T-helper 1 cell treated with Interleukin-12 subunit alpha and Interleukin-12 subunit beta and Interleukin-4 antibody, amounts not matched to agents 30 ng/mL and 1 ng/mL, for 36 hours (primary cell): ENCODE measurements at regions not wholly inside any gene's neighbourhood (a gene's known extent, or its start where the extent isn't known, plus 50 kb on each side); places are given as distances from the start of the nearest gene placed in this dataset.

Experiments
- intact Hi-C: fragments of 100-400 bp; cut with micrococcal nuclease; formaldehyde crosslinking; loops from one replicate; pipeline ENCODE4 v1.15.1; 2024

DNA sequence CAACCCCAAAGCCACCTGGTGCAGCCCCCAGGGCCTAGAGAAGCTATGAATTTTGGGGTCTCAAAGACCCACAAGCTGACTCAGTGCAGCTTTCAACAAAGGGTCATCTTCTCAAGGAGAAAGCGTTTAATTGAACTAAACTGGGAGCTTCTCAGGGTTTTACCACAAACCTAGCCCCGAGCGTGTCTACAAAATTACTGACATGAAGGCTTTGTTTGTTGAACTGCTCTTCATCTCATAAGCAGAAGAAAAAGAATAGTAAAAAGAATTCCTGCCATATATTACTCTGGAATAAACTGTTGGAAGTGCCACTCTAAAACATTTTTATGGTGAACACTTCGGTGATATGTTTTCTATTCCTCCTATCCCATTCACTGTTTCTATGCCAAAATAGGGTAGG is 50.8 kb upstream of the INCENP start:
- intact Hi-C loops, result no loop called here

DNA sequence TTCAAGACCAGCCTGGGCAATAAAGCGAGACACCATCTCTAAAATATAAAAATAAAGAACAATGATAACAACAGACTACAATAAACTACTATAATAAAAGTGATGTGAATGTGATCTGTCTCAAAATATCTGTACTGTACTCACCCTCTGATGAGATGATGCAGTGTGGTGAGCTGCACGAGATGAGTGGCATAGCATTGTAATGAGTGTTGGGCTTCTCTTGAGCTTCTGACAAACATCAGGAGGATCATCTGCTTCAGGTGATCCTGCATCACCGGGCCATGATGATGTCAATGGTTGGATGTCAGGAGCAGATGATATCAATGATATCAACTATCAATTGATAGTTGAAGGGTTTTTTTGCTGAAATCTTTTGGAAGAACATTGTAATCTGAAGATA is 52.4 kb upstream of the INCENP start:
- intact Hi-C loops, result no loop called here

DNA sequence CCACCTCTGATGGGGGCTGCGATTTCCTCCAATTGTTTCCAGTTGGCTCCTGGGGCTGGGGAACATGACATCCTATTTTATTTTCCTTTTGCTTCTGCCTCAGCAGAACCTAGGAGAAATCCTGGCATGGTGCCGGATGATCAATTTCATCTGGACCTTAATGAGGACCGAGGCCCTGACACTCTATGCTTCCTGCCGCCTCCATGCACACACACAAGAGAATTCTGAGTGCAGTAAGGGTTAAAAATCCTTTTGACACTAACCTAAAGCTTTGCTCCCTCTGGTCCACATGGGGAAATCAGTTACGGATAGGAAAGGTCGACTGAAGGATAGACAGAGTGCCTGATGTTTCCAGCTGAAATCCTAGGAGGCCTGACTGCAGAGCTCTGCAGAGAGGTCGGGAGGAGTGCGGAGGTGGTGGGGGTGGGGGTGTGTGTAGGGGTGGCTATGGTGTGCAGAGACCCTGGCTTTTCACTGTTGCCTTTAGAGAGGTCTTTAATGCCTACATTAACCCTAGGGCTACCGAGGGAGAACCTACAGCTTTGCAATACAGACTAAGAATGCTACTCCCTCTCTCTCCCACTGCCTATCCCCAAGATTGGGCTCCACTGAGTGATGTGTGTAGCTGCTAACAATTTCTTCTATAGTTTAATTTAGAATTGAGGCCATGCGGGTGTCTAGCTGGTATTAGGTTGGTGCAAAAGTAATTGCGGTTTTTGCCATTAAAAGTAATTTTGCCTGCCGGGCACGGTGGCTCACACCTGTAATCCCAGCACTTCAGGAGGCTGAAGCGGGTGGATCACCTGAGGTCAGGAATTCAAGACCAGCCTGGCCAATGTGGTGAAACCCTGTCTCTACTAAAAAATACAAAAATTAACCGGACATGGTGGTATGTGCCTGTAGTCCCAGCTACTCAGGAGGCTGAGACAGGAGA is 53.6 kb upstream of the INCENP start:
- intact Hi-C loops, result no loop called here

DNA sequence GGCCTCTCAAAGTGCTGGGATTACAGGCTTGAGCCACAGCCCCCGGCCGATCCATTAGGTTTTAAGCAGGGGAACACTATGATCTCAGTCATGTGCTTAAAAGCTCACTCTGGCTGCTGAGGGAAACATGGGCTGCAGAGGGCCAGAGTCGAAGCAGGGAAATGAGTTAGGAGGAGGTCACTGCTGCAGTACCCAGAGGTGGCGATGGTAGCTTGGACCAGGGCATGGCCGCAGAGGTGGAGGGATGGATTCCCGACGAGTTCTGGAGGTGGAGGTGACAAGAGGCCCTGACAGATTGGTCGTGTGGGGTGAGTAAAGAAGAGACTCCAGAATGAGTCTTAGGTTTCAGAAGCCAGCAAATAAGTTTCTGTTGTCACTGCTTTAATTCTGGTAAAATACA is 54.4 kb upstream of the INCENP start:
- intact Hi-C loops, result no loop called here

DNA sequence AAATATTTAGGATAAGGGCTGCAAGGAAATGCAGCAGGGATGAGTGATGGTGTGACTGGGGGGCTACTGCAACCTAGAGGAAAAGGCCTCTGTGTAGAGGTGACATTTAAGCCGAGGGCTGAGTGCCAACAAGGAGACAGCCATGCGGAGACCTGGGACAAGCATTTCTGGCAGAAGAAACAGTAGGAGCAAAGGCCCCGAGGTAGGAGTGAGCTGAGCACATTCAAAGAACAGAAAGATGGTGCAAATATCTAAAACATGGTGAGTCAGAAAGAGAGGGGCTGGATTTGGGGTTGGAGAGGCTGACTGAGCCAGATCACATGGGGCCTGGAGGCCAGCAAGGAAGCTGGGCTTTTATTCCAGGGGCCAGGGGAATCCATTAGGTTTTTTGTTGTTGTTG is 55.1 kb upstream of the INCENP start:
- intact Hi-C loops, result no loop called here

DNA sequence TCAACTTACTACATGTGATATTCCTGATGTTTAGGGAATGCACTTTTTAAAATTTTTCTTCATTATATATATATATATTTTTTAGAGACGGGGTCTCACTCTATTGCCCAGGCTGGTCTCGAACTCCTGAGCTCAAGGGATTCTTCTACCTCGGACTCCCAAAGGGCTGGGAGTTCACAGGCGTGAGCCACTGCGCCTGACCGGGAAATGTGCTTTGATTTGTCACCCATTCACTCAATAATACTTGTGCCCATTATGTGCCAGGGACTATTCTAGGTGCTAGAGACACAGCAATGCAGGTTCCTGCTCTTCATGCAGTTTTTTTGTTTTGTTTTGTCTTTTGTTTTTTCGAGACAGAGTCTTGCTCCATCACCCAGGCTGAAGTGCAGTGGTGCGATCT is 56.1 kb upstream of the INCENP start:
- intact Hi-C loops, result no loop called here

DNA sequence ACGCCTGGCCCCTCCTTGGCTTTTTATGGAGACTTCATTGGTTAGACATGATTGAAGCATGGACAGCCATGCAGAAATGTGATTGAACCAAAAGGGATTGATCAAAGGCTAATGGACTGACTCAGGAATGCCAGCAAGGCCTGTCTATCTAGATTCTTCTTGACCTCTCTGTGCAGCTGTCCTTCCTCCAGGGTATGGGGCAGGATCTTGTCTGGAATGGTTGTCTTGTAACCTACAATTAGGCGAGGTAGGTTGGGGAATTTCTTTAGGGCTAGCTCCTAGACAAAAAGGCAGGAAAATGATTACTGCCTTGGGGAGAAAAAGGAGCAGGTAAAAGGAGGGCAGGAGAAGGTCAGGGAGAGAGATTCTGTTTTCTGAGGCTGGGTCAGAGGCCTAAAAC is 59.6 kb upstream of the INCENP start:
- intact Hi-C loops, result no loop called here

DNA sequence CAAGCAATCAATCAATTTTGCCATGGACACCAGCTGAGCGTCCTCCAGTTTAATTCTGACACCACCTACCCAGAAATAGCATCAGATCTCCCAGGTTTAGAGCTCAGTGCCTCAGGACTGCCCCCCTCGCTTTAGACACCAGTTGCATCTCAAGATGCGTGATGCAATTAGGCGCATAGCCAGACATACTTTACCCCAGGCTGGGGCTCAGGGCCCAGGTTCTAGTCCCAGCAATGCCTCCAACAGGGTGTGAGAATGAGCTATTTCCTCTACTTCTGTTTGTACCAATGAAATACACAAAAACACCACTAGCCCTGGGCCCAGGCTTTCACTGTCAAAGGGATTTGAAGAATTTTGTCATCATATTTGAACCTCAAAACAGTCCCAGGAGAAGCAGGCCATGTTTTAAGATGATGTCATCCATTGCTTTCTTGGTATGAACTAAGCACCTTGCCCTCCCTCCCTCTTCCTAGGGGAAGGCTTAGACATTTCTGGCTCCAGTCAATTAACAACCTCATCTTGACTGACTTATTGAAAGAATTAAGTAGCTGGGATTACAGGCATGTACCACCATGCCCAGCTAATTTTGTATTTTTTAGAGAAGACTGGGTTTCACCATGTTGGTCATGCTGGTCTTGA is 61.5 kb upstream of the INCENP start:
- intact Hi-C loops, result no loop called here

DNA sequence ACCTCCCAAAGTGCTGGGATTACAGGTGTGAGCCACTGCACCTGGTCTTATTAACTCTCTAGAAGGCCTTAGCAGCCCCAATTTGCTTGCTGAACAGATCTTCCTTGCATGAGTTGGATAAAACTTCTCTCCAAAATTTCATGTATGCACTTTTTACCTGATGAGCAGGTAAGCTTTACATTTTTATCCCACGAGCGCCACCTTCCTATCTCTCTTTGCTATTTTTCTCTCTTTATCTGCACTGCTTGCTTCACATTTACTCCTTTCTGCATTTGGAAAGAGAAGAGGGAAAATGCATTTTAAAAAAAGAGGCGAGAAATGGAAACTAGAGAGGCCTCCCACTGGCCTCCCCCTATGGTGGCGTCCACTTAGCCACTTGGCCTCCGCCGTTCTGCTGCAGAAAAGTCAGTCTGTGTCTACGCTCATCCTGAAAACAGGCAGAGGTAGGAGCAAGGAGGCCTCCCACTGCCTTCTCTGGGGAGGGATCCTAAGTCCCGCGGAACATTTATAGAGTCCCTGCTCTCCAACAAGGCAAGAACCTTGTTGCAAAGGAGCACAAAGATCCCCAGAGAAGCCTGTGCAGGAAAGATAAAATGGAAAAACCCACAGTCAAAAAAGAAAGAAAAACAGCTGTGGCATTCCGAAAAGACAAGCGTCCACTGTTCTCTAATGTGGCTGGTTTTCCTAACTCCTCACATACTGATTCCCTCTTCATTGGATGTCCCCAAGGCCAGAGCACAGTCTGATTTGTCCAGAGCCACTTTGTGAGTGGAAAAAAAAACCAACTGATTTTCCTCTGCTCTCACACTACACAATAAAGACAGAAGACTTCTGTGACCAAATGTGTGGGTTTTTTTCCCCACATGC is 62.2 kb upstream of the INCENP start:
- intact Hi-C loops, result no loop called here

DNA sequence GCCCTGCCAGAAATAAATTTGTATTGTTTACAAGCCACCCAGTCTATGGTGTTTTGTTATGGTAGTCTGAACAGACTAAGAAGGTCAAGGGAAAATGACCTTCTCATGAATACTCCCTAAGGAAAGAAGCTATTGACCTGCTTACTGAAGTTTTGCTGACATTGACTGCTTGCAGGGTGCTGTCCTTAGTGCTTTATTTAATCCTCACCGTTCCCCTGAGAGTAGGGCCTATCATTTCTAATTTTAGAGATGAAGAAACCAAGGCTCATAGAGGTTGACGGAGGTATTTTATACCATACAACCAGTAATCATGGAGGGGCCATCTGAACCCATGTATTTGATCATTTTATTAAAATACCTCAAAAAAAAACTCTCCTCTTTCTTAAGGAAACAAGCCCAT is 66.7 kb upstream of the INCENP start:
- intact Hi-C loops, result no loop called here

DNA sequence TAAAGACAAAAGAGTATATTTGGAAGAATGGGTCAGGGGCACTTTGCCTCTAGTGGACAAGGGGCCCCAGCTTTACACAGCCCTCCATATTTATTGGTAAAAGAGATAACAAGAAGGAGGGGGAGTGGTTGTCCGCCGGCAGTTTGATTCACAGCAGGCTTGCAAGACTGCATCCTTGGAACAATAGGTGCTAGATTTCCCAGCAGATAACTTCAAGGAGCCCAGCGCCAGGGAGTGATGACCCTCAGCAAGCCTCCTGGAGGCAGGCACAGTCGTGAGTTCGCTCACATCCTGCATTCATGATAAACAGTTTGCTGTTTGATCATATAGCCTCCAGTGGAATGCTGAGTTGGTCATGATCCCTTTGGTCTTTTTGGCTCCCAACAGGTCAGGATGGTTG is 67.8 kb upstream of the INCENP start:
- intact Hi-C loops, result no loop called here

DNA sequence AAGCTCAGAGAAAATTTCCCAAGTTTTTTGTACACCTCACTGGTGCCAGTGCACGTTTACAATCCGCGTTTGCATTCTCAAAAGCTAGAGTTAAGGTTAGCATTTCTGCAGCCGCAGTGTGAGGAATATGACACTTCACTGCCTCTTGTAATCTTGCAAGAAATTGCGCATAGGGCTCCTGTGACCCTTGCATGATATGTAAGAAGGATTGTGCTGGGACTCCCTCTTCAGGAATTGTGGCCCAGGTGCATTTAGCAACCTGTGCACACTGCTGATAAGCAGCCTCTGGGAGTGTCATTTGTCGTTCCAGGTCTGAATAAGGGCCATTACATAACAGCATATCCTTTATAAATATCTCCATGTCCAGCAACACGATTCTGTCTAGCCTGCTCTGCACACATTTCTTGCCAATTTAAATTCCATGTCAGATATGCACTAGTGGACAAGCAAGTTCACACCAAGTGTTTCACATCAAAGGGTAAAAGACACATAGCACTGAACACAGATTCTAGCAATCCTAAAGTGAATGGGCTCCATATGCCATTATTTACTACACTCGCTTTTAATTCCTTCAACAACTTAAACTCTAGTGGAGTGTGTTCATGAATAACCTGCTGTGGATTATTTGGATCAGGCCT is 69.2 kb upstream of the INCENP start:
- intact Hi-C loops, result loop anchor here (1.0 kb wide), 2 partner anchors 155 to 257 kb away; no protein-coding TSS in a partner anchor

DNA sequence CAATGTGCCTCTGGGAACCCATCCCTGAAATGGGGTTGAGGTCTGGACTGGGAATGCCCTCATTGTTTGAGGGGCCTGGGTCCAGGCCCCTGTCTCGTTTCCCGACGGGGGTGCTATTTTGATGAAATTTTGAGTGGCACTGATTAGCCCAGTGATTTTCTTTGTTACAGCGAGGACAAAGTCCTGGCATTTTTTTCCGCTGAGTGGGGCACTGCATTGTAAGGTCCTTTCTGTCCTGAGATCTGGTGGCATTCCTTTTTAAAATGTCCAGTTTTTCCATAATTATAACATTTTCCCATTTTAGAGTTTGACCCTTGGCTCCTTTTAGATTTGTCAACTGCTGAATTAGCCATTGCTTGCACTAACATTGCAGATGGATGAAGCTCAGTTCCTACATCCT is 69.7 kb upstream of the INCENP start:
- intact Hi-C loops, result loop anchor here (1.0 kb wide), 2 partner anchors 155 to 257 kb away; no protein-coding TSS in a partner anchor

DNA sequence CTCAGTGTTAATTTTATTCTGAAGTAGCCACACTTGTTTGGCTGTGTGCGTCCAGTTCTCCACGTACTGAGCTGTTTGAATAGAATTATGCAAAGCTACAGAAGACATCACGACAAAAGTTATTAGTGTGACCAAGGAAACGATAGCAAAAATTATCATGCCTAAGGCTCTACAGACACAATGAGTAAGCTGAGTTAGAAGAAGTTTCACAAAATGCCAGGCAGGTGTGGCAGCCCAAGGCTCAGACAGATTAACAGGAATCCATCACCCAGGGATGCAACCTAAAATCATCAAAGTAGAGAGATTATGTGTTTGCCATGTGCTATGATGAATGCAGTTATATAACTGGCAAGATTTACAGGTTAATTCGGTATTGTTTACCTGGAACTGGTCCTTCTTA is 73.1 kb upstream of the INCENP start:
- intact Hi-C loops, result no loop called here

DNA sequence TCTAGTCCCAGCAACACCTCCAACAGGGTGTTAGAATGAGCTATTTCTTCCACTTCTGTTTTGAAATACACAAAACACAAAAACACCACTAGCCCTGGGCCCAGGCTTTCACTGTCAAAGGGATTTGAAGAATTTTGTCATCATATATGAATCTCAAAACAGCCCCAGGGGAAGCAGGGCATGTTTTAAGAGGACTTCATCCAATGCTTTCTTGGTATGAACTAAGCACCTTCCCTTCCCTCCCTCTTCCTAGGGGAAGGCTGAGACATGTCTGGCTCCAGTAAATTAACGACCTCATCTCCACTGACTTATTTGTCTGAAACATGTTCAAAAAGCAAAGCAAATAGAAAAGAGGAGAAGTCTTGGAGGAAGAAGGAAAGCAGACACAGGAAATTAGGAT is 75.7 kb upstream of the INCENP start:
- intact Hi-C loops, result no loop called here

DNA sequence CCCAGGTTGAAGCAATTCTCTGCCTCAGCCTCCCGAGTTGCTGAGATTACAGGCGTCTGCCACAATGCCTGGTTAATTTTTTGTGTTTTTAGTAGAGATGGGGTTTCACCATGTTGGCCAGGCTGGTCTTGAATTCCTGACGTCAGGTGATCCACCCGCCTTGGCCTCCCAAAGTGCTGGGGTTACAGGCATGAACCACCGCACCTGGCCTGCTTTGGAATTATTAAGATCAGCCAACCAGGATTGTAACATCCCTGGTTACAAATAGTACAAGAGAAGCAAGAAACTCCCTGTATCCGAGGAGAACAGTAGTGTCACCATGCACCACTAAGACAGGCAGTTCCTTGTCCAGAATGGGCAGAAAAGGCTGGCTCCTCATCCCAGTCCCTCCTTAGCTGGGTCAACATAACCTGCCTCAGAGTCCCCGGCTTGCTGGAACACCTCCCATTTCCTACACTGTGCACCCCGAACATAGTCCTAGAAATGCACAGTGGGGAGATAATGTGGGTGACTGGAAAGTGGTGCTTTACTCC is 77.2 kb upstream of the INCENP start:
- intact Hi-C loops, result no loop called here

DNA sequence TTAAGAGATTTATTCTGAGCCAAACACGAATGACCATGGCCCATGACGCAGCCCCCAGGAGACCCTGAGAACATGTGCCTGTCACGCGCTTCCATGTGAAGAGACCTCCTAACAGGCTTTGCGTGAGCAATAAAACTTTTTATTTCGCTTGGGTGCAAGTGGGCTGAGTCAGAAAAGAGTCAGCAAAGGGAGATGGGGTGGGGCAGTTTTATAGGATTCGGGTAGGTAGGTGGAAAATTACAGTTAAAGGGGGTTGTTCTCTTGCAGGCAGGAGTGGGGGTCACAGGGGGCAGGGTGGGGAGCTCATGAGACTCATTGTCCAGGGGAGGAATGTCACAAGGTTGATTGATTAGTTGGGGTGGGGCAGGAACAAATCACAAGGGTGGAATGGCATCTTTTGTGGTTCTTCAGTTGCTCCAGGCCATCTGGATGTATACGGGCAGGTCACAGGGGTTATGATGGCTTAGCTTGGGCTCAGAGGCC is 77.2 kb upstream of the FTH1 start:
- intact Hi-C loops, result no loop called here

DNA sequence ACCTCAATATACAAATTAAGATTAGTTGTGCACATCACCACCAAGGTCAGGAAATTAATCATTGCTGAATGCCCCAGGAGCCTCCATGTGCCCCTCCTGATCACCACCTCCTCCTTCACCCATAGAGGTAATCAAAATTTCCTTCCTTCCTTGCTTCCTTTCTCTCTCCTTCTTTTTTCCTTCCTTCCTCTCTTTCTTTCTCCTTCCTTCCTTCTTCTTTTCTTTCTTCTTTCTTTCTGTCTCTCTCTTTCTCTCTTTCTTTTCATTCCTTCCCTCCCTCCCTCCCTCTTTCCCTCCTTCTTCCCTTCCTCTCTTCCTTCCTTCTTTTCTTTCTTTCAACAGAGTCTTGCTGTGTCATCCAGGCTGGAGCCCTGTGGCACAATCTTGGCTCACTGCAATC is 67.9 kb upstream of the FTH1 start:
- intact Hi-C loops, result loop anchor here (10.0 kb wide), 1 partner anchor 1620 kb away; no protein-coding TSS in a partner anchor

DNA sequence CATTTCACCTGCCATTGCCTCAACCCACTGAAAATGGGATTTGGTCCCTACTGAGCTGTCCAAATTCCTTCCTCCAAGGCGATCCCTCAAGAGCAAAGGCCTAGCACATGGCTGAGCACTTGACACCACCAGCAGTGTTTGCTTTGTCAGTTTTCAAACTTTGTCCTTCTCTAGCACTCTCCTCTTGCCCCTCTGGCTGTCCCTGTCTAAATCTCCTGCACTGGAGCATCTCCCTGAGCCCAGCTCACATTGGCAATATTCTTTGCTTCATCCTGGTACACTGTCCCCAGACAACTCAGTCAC is 66.6 kb upstream of the FTH1 start:
- intact Hi-C loops, result loop anchor here (10.0 kb wide), 1 partner anchor 1621 kb away; no protein-coding TSS in a partner anchor

DNA sequence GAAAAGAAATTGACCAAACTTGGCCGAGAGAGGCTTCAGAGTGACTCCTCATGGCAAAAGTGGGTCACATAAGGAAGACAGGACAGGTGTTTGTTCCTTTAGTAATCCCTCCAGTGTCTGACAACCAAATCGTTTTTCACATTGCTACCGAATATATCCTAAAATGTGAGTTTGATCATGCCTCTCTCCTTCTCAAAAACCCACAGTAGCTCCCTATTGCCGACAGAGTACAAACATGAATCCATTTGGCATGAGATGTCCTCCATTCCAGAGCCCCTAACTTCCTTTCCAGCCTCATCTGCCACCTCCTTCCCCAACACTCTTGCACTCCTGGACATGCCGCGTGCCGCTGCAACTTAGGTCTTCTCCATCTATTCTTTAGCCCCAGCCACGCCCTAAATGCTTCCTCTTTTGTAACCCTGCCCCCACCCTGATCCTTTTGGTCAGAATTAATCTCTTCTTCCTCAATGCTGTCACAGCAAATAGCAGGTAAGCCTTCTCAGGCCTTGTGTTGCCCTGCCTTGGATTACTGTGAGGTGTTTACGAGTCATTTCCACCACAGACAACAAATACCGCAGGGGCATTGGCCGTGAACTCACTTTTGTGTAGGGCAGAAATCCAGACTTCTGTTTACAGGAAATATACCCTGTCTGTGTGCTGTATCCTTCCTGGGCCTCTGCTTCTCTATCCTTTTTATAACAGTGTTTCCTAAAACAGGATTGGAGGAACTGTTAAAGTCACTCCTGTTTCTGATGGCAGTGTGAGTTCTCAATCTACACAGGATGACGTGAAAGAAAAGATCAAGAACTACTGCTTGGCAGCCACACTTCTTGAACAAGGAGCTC is 66.0 kb upstream of the FTH1 start:
- intact Hi-C loops, result loop anchor here (10.0 kb wide), 1 partner anchor 1621 kb away; no protein-coding TSS in a partner anchor
